Panc1 (cell line): ENCODE measurements at regions not wholly inside any gene's neighbourhood (a gene's known extent, or its start where the extent isn't known, plus 50 kb on each side); places are given as distances from the start of the nearest gene placed in this dataset.
A peak's percentile ranks its signal among the peaks of the same experiment; 100 is the strongest.

Experiments
- ATAC-seq: fragments of 200-7000 bp; cut with Tn5 transposase; 2 replicates; pipeline ENCODE4 v1.9.1; 2020; ENCODE audit warnings: mild to moderate bottlenecking, moderate library complexity
- BruUV-seq: library from RNA; stranded (reverse); fragments of 400-500 nt; replicated peaks from 2 replicates; lab custom pipeline; 2021; lab: Mats Ljungman, UMichigan
- CTCF ChIA-PET: fragments of 300-600 bp; sonication (Branson Sonifier 250); formaldehyde crosslinking; loops from one replicate; lab custom pipeline; 2022; ENCODE audit warnings: antibody characterized with exemption; lab: Charles Lee
- POLR2A ChIA-PET: fragments of 300-600 bp; sonication (Branson Sonifier 250); formaldehyde crosslinking; loops from one replicate; lab custom pipeline; 2022; ENCODE audit warnings: antibody characterized with exemption; lab: Charles Lee
- DNase-seq: peaks from one replicate; pipeline ENCODE4 v3.0.0-alpha.2; 2010; ENCODE audit warnings: low read depth, low spot score
- H3K27ac ChIP-seq: 2 replicates; pipeline ENCODE4 v1.5.1; 2011; ENCODE audit warnings: mild to moderate bottlenecking, low read length, inconsistent platforms
- H3K27me3 ChIP-seq: fragments of 200-500 bp; sonication (Bioruptor generic); 2 replicates; pipeline ENCODE4 v1.6.0; 2014; ENCODE audit warnings: low read length, inconsistent platforms; ENCODE audit not compliant: control insufficient read depth, insufficient read depth
- H3K36me3 ChIP-seq: fragments of 200-500 bp; sonication (Bioruptor generic); 2 replicates; pipeline ENCODE4 v1.5.1; 2014; ENCODE audit warnings: inconsistent platforms, mild to moderate bottlenecking, low read length, moderate library complexity; ENCODE audit not compliant: control insufficient read depth, insufficient read depth
- H3K4me1 ChIP-seq: 2 replicates; pipeline ENCODE4 v1.5.1; 2011; ENCODE audit warnings: inconsistent platforms, mild to moderate bottlenecking, low read length, moderate library complexity; ENCODE audit not compliant: control insufficient read depth, insufficient read depth
- H3K4me3 ChIP-seq, 2 experiments: 2 replicates each; pipeline ENCODE4 v1.5.1; 2011 to 2012; ENCODE audit warnings: low read depth in 2 of 2, low read length in 2 of 2, mild to moderate bottlenecking in 2 of 2, inconsistent platforms in 1 of 2, moderate library complexity in 1 of 2
- H3K9me3 ChIP-seq: fragments of 200-500 bp; sonication (Bioruptor generic); 2 replicates; pipeline ENCODE4 v1.5.1; 2014; ENCODE audit warnings: low read depth, mild to moderate bottlenecking, inconsistent platforms, low read length, moderate library complexity; ENCODE audit not compliant: control insufficient read depth, insufficient read depth
- CTCF ChIP-seq: fragments of 450-650 bp; IDR thresholded peaks from 2 replicates; pipeline ENCODE4 v1.5.1; 2017; ENCODE audit warnings: mild to moderate bottlenecking
- POLR2AphosphoS5 ChIP-seq: IDR thresholded peaks from 2 replicates; pipeline ENCODE4 v1.6.1; 2012; ENCODE audit warnings: mild to moderate bottlenecking, low read depth, low read length, moderate library complexity
- REST ChIP-seq, 2 experiments: IDR thresholded peaks; 2 replicates each; pipeline ENCODE4 v1.6.1; 2011 to 2012; ENCODE audit warnings: low read depth in 2 of 2, control low read depth in 1 of 2, low read length in 1 of 2, mild to moderate bottlenecking in 1 of 2, moderate library complexity in 1 of 2; ENCODE audit not compliant: insufficient read depth in 1 of 2
- SIN3A ChIP-seq: IDR thresholded peaks from 2 replicates; pipeline ENCODE4 v1.6.1; 2012; ENCODE audit warnings: low read depth, mild to moderate bottlenecking, low read length, moderate library complexity, borderline replicate concordance; ENCODE audit not compliant: insufficient read depth
- TCF7L2 ChIP-seq: IDR thresholded peaks from 2 replicates; pipeline ENCODE4 v1.6.1; 2011; ENCODE audit warnings: mild to moderate bottlenecking, low read depth, low read length, inconsistent platforms
- in situ Hi-C: cut with HindIII; loops from 2 replicates; pipeline ENCODE4 v1.10.0; 2016; ENCODE audit warnings: low sequenced_read_pairs, low pct_unique_long_range_greater_than_20kb
- intact Hi-C: fragments of 100-400 bp; cut with micrococcal nuclease; formaldehyde crosslinking; loops from one replicate; pipeline ENCODE4 v1.10.0; 2022; ENCODE audit not compliant: unreplicated experiment

DNA sequence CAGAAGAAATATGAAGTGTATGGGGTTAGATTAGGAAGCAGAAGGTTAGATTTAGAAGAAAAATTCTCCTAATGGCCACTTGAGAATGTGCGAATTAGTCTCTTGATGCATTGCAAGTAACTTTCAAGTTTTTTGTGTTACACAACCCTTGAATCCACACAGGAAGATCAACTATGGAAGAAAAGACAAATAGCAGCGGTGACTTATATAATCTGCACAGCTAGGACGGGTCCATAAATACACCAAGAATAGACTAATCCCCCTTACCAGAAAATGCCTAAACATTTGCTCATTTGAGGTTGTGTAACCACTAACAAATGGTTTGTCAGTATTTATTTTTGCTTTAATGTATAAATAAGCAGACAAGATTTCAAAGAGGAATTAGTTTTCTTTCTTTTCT lies 182.6 kb downstream of the TGFB2 start:
- ChIA-PET CTCF (no interaction called here), POLR2A (no interaction called here)
- no peak for TF ChIP-seq CTCF
- no peak for TF ChIP-seq TCF7L2
- TF ChIP-seq SIN3A = no peak
- Histone ChIP-seq H3K27me3 (no peaks in the 10 kb centered on the region), H3K9me3 (no peaks in the 10 kb centered on the region), H3K4me3 (no peak overlapping the region), H3K4me1 (peaks cover 11% of the 10 kb centered on the region; the same call in 1 of the 2 replicates), H3K27ac (no peak overlapping the region), H3K36me3 (no peaks in the 10 kb centered on the region)
- intact Hi-C loops (no loop called here), in situ Hi-C loops (no loop called here)
- DNase-seq (no peak), ATAC-seq (no peak)
- BruUV-seq = no TSS peak

GRCh38 chr1:218529646-218530300 lies 184.6 kb downstream of the TGFB2 start:
- ATAC-seq = no peak
- H3K27ac ChIP-seq = peak overlapping the region; percentile 54; the same call in 1 of the 2 replicates
- TF ChIP-seq REST (IDR thresholded peaks at IDR 0.05; ENCODE audit: insufficient read depth in 1 of 2, low read depth in 2 of 2, low read length in 1 of 2) = no peak
- BruUV-seq = no TSS peak
- POLR2A ChIA-PET = no interaction called here
- no peaks in the 10 kb centered on the region for H3K9me3 ChIP-seq
- H3K27me3 ChIP-seq = no peaks in the 10 kb centered on the region
- in situ Hi-C loops (no loop called here), intact Hi-C loops (no loop called here)
- DNase-seq = no peak
- H3K36me3 ChIP-seq = no peaks in the 10 kb centered on the region
- CTCF ChIA-PET = no interaction called here
- peaks cover 11% of the 10 kb centered on the region; the same call in 1 of the 2 replicates for H3K4me1 ChIP-seq
- no peak overlapping the region for H3K4me3 ChIP-seq

GRCh38 chr1:218531936-218532335 lies 186.8 kb downstream of the TGFB2 start:
- peaks cover 8% of the 10 kb centered on the region; the same call in 1 of the 2 replicates for H3K4me1 ChIP-seq
- no peaks in the 10 kb centered on the region for H3K36me3 ChIP-seq
- intact Hi-C loops = no loop called here
- H3K27ac ChIP-seq = no peak overlapping the region; the same call in 1 of the 2 replicates
- no peak for DNase-seq
- in situ Hi-C loops = no loop called here
- no peaks in the 10 kb centered on the region for H3K9me3 ChIP-seq
- no peak for TF ChIP-seq SIN3A
- TF ChIP-seq CTCF = no peak
- TF ChIP-seq REST (IDR thresholded peaks at IDR 0.05; ENCODE audit: insufficient read depth in 1 of 2, low read depth in 2 of 2, low read length in 1 of 2) = no peak
- TF ChIP-seq POLR2AphosphoS5 = no peak
- TF ChIP-seq TCF7L2 = no peak
- ChIA-PET POLR2A (no interaction called here), CTCF (no interaction called here)
- no peaks in the 10 kb centered on the region for H3K27me3 ChIP-seq
- BruUV-seq = no TSS peak
- H3K4me3 ChIP-seq = no peak overlapping the region
- no peak for ATAC-seq
